Naive thymus-derived CD4-positive, alpha-beta T cell (primary cell): ENCODE measurements at regions not wholly inside any gene's neighbourhood (a gene's known extent, or its start where the extent isn't known, plus 50 kb on each side); places are given as distances from the start of the nearest gene placed in this dataset.

Source experiments
- ATAC-seq: fragments of 150-1000 bp; cut with Tn5 transposase; 2 replicates; pipeline ENCODE4 v1.10.0; 2021; ENCODE audit warnings: mild to moderate bottlenecking, moderate library complexity
- CTCF ChIA-PET: fragments of 350-600 bp; sonication (Branson Sonifier 250); formaldehyde crosslinking; loops from one replicate; lab custom pipeline; 2021; ENCODE audit warnings: antibody characterized with exemption; lab: Charles Lee
- POLR2A ChIA-PET: fragments of 350-600 bp; sonication (Branson Sonifier 250); formaldehyde crosslinking; loops from one replicate; lab custom pipeline; 2021; ENCODE audit warnings: antibody characterized with exemption, inconsistent platforms; lab: Charles Lee
- DNase-seq, 9 donors: peaks; one replicate each; pipeline versions ENCODE4 v3.0.0 to v3.0.0-alpha.2; 2020 to 2022; ENCODE audit warnings: mixed read lengths in 1 of 9
- H3K27ac ChIP-seq: one replicate; pipeline ENCODE4 v1.7.0; 2013; ENCODE audit warnings: mild to moderate bottlenecking, low read depth, low read length, moderate library complexity
- H3K27me3 ChIP-seq, 2 donors: one replicate each; pipeline ENCODE4 v1.7.0; 2013; ENCODE audit warnings: low read length in 2 of 2, mild to moderate bottlenecking in 2 of 2, moderate library complexity in 2 of 2; ENCODE audit not compliant: control insufficient read depth in 2 of 2, insufficient read depth in 2 of 2
- H3K36me3 ChIP-seq, 3 experiments: 1 replicate in 2 of 3; 2 replicates in 1 of 3; pipeline ENCODE4 v1.7.0; 2013; ENCODE audit warnings: low read length in 3 of 3, mild to moderate bottlenecking in 3 of 3, moderate library complexity in 1 of 3; ENCODE audit not compliant: insufficient read depth in 3 of 3, control insufficient read depth in 2 of 3
- H3K4me1 ChIP-seq, 2 donors: one replicate each; pipeline ENCODE4 v1.7.0; 2013; ENCODE audit warnings: low read length in 2 of 2, mild to moderate bottlenecking in 2 of 2, moderate library complexity in 1 of 2; ENCODE audit not compliant: control insufficient read depth in 2 of 2, insufficient read depth in 2 of 2
- H3K4me3 ChIP-seq: 2 replicates; pipeline ENCODE4 v1.7.0; 2013; ENCODE audit warnings: mild to moderate bottlenecking, low read length
- H3K9me3 ChIP-seq, 3 experiments: 1 replicate in 2 of 3; 2 replicates in 1 of 3; pipeline ENCODE4 v1.7.0; 2013; ENCODE audit warnings: low read length in 3 of 3; ENCODE audit not compliant: control insufficient read depth in 2 of 3
- H3K27ac Mint-ChIP-seq, 9 donors: one replicate each; pipeline ENCODE4 v1.8.0; 2020 to 2022; ENCODE audit warnings: mixed read lengths in 9 of 9, mild to moderate bottlenecking in 8 of 9, moderate library complexity in 5 of 9, inconsistent platforms in 2 of 9
- H3K27me3 Mint-ChIP-seq, 5 donors: one replicate each; pipeline ENCODE4 v1.8.0; 2021 to 2022; ENCODE audit warnings: mixed read lengths in 5 of 5, mild to moderate bottlenecking in 1 of 5
- H3K36me3 Mint-ChIP-seq, 5 donors: one replicate each; pipeline ENCODE4 v1.8.0; 2020 to 2022; ENCODE audit warnings: mixed read lengths in 5 of 5, mild to moderate bottlenecking in 3 of 5, inconsistent platforms in 1 of 5
- H3K4me1 Mint-ChIP-seq, 7 donors: one replicate each; pipeline ENCODE4 v1.8.0; 2020 to 2022; ENCODE audit warnings: mixed read lengths in 7 of 7, mild to moderate bottlenecking in 3 of 7, inconsistent platforms in 1 of 7
- H3K4me3 Mint-ChIP-seq, 10 donors: one replicate each; pipeline ENCODE4 v1.8.0; 2020 to 2022; ENCODE audit warnings: mild to moderate bottlenecking in 10 of 10, mixed read lengths in 10 of 10, moderate library complexity in 6 of 10, inconsistent platforms in 2 of 10
- H3K9me3 Mint-ChIP-seq, 11 donors: one replicate each; pipeline ENCODE4 v1.8.0; 2020 to 2022; ENCODE audit warnings: mixed read lengths in 11 of 11, mild to moderate bottlenecking in 4 of 11, inconsistent platforms in 1 of 11, moderate library complexity in 1 of 11
- intact Hi-C, 2 donors: fragments of 100-400 bp; cut with micrococcal nuclease; formaldehyde crosslinking; loops; one replicate each; pipeline ENCODE4 v1.15.1; 2023

DNA sequence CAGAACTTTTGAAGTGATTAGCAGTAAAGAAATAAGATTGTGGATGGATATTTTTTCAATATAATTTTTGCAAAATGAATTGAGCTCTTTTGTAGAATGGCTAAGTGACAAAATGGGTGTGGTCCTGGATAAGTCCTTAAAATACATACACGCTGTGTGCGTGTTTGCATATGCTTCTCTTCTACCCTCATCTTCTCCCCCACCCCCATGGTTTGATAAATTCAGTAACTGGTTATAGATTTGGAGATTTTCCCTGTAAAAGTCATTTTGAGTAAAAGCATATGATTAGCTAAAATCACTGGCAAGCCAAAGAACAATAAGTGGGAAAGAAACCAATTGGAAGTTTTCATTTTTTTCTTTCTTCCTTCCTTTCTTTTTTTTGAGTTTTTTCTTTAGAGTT, 453.9 kb upstream of the MDFIC2 start:
- no peak overlapping the region for H3K27ac ChIP-seq
- intact Hi-C loops = no loop called here
- Mint-ChIP-seq H3K27ac (no peak overlapping the region), H3K36me3 (no peaks in the 10 kb centered on the region), H3K27me3 (peaks cover 2 to 36% (median 8%) of the 10 kb centered on the region in 5 donors), H3K4me3 (no peak overlapping the region), H3K4me1 (peaks cover 0 to under 1% (median 0%) of the 10 kb centered on the region in 7 donors), H3K9me3 (no peaks in the 10 kb centered on the region)
- no peaks in the 10 kb centered on the region for H3K27me3 ChIP-seq
- DNase-seq = no peak
- H3K9me3 ChIP-seq = no peaks in the 10 kb centered on the region
- POLR2A ChIA-PET = no interaction called here
- no peaks in the 10 kb centered on the region for H3K36me3 ChIP-seq
- no peak overlapping the region for H3K4me3 ChIP-seq
- no peak for ATAC-seq
- CTCF ChIA-PET = no interaction called here
- H3K4me1 ChIP-seq = no peaks in the 10 kb centered on the region

DNA sequence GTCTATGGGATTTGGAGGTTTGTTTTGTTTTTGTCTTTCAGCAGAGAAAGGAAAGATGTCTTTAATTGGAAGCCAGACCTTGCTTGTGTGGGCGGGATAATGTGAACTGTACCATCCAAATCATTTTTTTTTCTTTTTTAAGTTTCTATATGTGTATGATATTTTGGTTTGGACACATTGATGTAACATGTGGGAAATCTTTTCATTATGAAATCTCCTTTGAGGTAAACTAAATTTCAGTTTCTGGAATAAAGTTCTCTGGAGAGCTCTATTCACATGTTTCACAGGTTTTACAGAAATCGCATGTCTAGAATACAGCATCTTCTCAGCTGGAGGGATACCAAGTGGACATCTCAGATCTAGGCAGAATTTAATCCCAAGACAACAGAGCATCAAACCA, 451.5 kb upstream of the MDFIC2 start:
- peaks cover 0 to 17% (median 0%) of the 10 kb centered on the region in 5 donors for H3K27me3 Mint-ChIP-seq
- DNase-seq = no peak
- no peak for ATAC-seq

DNA sequence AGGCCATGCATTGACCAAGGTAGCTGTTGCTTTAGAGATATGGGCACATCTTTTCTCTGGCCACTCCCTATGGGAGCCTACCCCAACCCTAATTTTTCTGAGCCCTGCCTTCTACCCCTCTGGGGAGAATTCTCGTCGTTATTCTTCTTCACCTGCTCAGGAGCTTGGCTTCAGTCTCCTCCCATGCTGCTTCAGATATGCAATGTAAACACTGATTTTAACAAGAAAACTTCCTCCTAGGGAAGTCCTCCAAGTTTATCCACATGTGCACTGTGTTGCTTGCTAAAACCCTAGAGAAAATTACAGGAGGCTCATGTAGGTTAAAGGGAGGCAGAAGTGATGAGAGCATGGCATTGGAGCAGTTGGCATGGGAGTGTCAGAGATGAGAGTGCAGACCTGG, 445.2 kb upstream of the MDFIC2 start:
- no peak overlapping the region for H3K4me3 ChIP-seq
- ATAC-seq (no peak), DNase-seq (no peak)
- no peak overlapping the region for H3K4me3 Mint-ChIP-seq
- H3K9me3 ChIP-seq = no peaks in the 10 kb centered on the region
- intact Hi-C loops = no loop called here
- no peaks in the 10 kb centered on the region for H3K9me3 Mint-ChIP-seq
- no peak overlapping the region for H3K27ac ChIP-seq
- peaks cover 0 to 5% (median 0%) of the 10 kb centered on the region in 5 donors for H3K27me3 Mint-ChIP-seq
- no peak overlapping the region for H3K27ac Mint-ChIP-seq
- no peaks in the 10 kb centered on the region for H3K27me3 ChIP-seq
- H3K36me3 ChIP-seq = no peaks in the 10 kb centered on the region
- no peaks in the 10 kb centered on the region for H3K4me1 ChIP-seq
- no peaks in the 10 kb centered on the region for H3K36me3 Mint-ChIP-seq
- ChIA-PET CTCF (no interaction called here), POLR2A (no interaction called here)
- H3K4me1 Mint-ChIP-seq = no peaks in the 10 kb centered on the region

More for the DNA sequence above, 451.5 kb upstream of the MDFIC2 start:
- H3K27me3 ChIP-seq = no peaks in the 10 kb centered on the region
- H3K36me3 ChIP-seq = no peaks in the 10 kb centered on the region
- POLR2A ChIA-PET = no interaction called here
- CTCF ChIA-PET = no interaction called here
- H3K4me1 ChIP-seq = no peaks in the 10 kb centered on the region
- no peak overlapping the region for H3K4me3 ChIP-seq
- H3K27ac Mint-ChIP-seq = no peak overlapping the region
- no peaks in the 10 kb centered on the region for H3K4me1 Mint-ChIP-seq
- H3K27ac ChIP-seq = no peak overlapping the region
- no peaks in the 10 kb centered on the region for H3K9me3 Mint-ChIP-seq
- no peaks in the 10 kb centered on the region for H3K36me3 Mint-ChIP-seq
- intact Hi-C loops = no loop called here
- H3K4me3 Mint-ChIP-seq = no peak overlapping the region
- no peaks in the 10 kb centered on the region for H3K9me3 ChIP-seq

DNA sequence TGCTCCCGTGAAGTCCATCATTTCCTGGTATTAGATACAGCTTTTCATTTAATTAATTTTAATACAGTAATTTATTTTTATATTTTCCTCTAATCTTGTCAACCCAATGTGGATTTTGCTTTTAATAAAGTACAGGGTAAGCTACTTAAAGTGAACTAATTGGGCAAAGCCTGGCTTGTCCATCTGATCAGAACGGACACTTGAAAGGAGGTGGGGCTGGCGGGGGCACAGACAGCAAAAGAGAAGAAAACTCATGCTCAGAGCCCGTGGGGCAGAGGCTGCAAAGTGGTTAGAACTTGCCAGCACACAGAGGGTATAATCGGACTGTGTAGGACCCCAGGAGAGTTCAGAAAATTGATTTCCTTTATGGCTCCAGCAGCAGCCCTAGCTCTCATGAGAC, 443.1 kb upstream of the MDFIC2 start:
- Histone ChIP-seq H3K27ac (no peak overlapping the region), H3K4me1 (no peaks in the 10 kb centered on the region), H3K27me3 (no peaks in the 10 kb centered on the region), H3K4me3 (no peak overlapping the region), H3K9me3 (no peaks in the 10 kb centered on the region), H3K36me3 (no peaks in the 10 kb centered on the region)
- ChIA-PET CTCF (no interaction called here), POLR2A (no interaction called here)
- no peak for DNase-seq
- no peak for ATAC-seq
- intact Hi-C loops = no loop called here
- H3K36me3 Mint-ChIP-seq = no peaks in the 10 kb centered on the region
- H3K4me1 Mint-ChIP-seq = no peaks in the 10 kb centered on the region
- peaks cover 0 to 13% (median 0%) of the 10 kb centered on the region in 5 donors for H3K27me3 Mint-ChIP-seq
- no peak overlapping the region for H3K4me3 Mint-ChIP-seq
- H3K9me3 Mint-ChIP-seq = peaks cover 0 to 7% (median 0%) of the 10 kb centered on the region in 11 donors
- H3K27ac Mint-ChIP-seq = no peak overlapping the region

DNA sequence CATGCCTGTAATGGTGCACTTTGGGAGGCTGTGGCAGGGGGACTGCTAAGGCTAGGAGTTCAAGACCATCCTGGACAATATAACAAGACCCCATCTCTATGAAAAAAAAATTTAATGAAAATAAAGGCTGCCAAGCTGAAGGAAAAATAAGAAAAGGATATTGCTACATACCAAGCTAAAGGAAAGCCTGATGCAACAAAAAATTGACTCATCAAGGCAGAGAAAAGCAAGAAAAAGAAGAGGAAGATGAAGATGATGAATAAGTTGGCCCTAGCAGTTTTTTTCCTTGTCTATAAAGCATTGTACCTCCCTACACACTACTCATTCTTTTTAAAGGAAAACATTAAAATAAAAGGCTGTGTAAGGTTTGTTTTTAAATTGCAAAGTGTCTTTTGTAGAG, 441.9 kb upstream of the MDFIC2 start:
- Mint-ChIP-seq H3K4me1 (no peaks in the 10 kb centered on the region), H3K27me3 (peaks cover 0 to 13% (median 0%) of the 10 kb centered on the region in 5 donors), H3K4me3 (no peak overlapping the region), H3K36me3 (no peaks in the 10 kb centered on the region), H3K9me3 (peaks cover 0 to 7% (median 0%) of the 10 kb centered on the region in 11 donors), H3K27ac (no peak overlapping the region)
- intact Hi-C loops = no loop called here
- no peaks in the 10 kb centered on the region for H3K4me1 ChIP-seq
- POLR2A ChIA-PET = no interaction called here
- CTCF ChIA-PET = no interaction called here
- ATAC-seq = no peak
- no peak overlapping the region for H3K27ac ChIP-seq
- no peak overlapping the region for H3K4me3 ChIP-seq
- no peaks in the 10 kb centered on the region for H3K27me3 ChIP-seq
- DNase-seq = no peak
- H3K9me3 ChIP-seq = no peaks in the 10 kb centered on the region
- no peaks in the 10 kb centered on the region for H3K36me3 ChIP-seq

DNA sequence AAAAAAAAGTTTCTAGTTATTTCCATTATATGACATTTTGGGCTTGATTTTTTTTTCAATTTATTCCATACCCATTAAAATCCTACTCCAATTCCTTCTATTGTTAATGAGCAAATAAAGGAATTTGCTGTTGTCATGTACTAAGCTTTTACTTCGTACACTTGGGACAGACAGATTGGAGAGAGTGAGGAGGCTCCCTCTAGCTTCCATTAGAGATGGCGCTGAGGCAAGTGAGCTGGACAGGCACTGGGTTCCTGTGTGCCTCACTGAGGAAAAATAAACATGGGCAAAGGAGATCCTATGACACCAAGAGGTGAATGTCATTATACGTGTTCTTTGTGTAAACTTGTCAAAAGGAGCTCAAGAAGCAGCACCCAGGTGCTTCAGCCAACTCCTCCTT, 441.1 kb upstream of the MDFIC2 start:
- H3K4me1 Mint-ChIP-seq = no peaks in the 10 kb centered on the region
- H3K27ac Mint-ChIP-seq = no peak overlapping the region
- no peaks in the 10 kb centered on the region for H3K9me3 ChIP-seq
- H3K4me3 ChIP-seq = no peak overlapping the region
- ChIA-PET CTCF (no interaction called here), POLR2A (no interaction called here)
- no peak overlapping the region for H3K27ac ChIP-seq
- ATAC-seq (no peak), DNase-seq (no peak)
- no peaks in the 10 kb centered on the region for H3K4me1 ChIP-seq
- peaks cover 0 to 7% (median 0%) of the 10 kb centered on the region in 11 donors for H3K9me3 Mint-ChIP-seq
- no peaks in the 10 kb centered on the region for H3K27me3 ChIP-seq
- H3K36me3 ChIP-seq = no peaks in the 10 kb centered on the region
- peaks cover 0 to 6% (median 0%) of the 10 kb centered on the region in 5 donors for H3K36me3 Mint-ChIP-seq
- H3K4me3 Mint-ChIP-seq = no peak overlapping the region
- H3K27me3 Mint-ChIP-seq = peaks cover 0 to 20% (median under 1%) of the 10 kb centered on the region in 5 donors
- intact Hi-C loops = no loop called here

DNA sequence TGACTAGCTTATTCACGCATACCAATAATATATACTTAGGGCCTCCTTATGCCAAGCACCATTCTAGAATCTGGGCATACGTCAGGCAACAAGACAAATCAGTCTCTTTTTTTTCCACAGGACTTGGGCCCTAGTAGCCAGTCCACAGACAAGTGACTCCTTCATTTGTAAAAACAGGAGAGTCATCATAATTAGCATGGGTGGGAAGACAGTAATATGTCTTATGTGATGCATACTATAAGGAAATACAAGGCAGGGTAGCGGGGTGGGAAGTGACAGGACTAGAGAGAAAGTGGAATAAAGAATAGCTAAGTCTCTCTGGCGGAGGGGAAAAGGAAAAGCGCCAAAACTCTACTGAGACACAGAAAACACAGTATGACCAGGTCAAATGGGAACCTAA, 439.6 kb upstream of the MDFIC2 start:
- no peak overlapping the region for H3K4me3 Mint-ChIP-seq
- no peaks in the 10 kb centered on the region for H3K27me3 ChIP-seq
- H3K36me3 Mint-ChIP-seq = peaks cover 0 to 6% (median 0%) of the 10 kb centered on the region in 5 donors
- no peaks in the 10 kb centered on the region for H3K36me3 ChIP-seq
- H3K27ac Mint-ChIP-seq = no peak overlapping the region
- no peaks in the 10 kb centered on the region for H3K9me3 ChIP-seq
- peaks cover 0 to 7% (median 0%) of the 10 kb centered on the region in 11 donors for H3K9me3 Mint-ChIP-seq
- no peak overlapping the region for H3K4me3 ChIP-seq
- no peak for DNase-seq
- no peak for ATAC-seq
- no peak overlapping the region for H3K27ac ChIP-seq
- no peaks in the 10 kb centered on the region for H3K4me1 Mint-ChIP-seq
- intact Hi-C loops = no loop called here
- POLR2A ChIA-PET = no interaction called here
- H3K27me3 Mint-ChIP-seq = peaks cover 0 to 23% (median 12%) of the 10 kb centered on the region in 5 donors
- H3K4me1 ChIP-seq = no peaks in the 10 kb centered on the region
- CTCF ChIA-PET = no interaction called here
